Endothelial cell of umbilical vein (primary cell): ENCODE measurements at regions not wholly inside any gene's neighbourhood (a gene's known extent, or its start where the extent isn't known, plus 50 kb on each side); places are given as distances from the start of the nearest gene placed in this dataset.

Experiments used
- CTCF ChIP-seq, 2 donors: IDR thresholded peaks; 1 replicate in 1 of 2; 2 replicates in 1 of 2; pipeline ENCODE4 v1.5.1; 2011; ENCODE audit warnings: low read length in 2 of 2, mild to moderate bottlenecking in 2 of 2, moderate library complexity in 2 of 2, control low read depth in 1 of 2, inconsistent platforms in 1 of 2, low read depth in 1 of 2; ENCODE audit not compliant: insufficient read depth in 1 of 2; ENCODE audit errors: extremely low read depth in 1 of 2
- POLR2A ChIP-seq: IDR thresholded peaks from 2 replicates; pipeline ENCODE4 v1.6.1; 2012; ENCODE audit warnings: low read depth, mild to moderate bottlenecking, control low read depth, low read length
- POLR2AphosphoS5 ChIP-seq: IDR thresholded peaks from 2 replicates; pipeline ENCODE4 v1.6.1; 2012; ENCODE audit warnings: low read depth, mild to moderate bottlenecking, control low read depth, low read length, moderate library complexity; ENCODE audit not compliant: insufficient read depth

GRCh38 chr2:215808194-215808593 lies 205.2 kb downstream of the MREG start:
- no peak for TF ChIP-seq CTCF (IDR thresholded peaks at IDR 0.05; ENCODE audit: extremely low read depth in 1 of 2, insufficient read depth in 1 of 2, low read depth in 1 of 2, low read length in 2 of 2)
- no peak for TF ChIP-seq POLR2AphosphoS5
- no peak for TF ChIP-seq POLR2A
